ENCODE measurements at regions not wholly inside any gene's neighbourhood (a gene's known extent, or its start where the extent isn't known, plus 50 kb on each side); places are given as distances from the start of the nearest gene placed in this dataset.

- TF ChIP-seq CTCF (IDR thresholded peaks at IDR 0.05) (no peak), POLR2A (IDR thresholded peaks at IDR 0.05) (no peak), POLR2AphosphoS5 (IDR thresholded peaks at IDR 0.05) (no peak)
Observed at GRCh38 chr2:188693771-188694170, 280.4 kb upstream of the COL3A1 start.

Measured in prostate gland (tissue), 2 donors.